IMR-90 (cell line): ENCODE measurements at regions not wholly inside any gene's neighbourhood (a gene's known extent, or its start where the extent isn't known, plus 50 kb on each side); places are given as distances from the start of the nearest gene placed in this dataset.

ENCODE experiments used
- ATAC-seq: fragments of 200-7000 bp; cut with Tn5 transposase; 2 replicates; pipeline ENCODE4 v1.9.1; 2020; ENCODE audit warnings: low read depth, mild to moderate bottlenecking, moderate library complexity
- BruUV-seq: library from RNA; stranded (reverse); fragments of 400-500 nt; replicated peaks from 2 replicates; lab custom pipeline; 2021; lab: Mats Ljungman, UMichigan
- CTCF ChIA-PET: fragments of 300-600 bp; formaldehyde crosslinking; extraction: SDS; loops from one replicate; lab custom pipeline; 2021; ENCODE audit warnings: antibody characterized with exemption; lab: Yijun Ruan, JAX
- POLR2A ChIA-PET: fragments of 300-600 bp; sonication (Branson Sonifier 250); formaldehyde crosslinking; loops from one replicate; lab custom pipeline; 2022; ENCODE audit warnings: antibody characterized with exemption; ENCODE audit not compliant: unreplicated experiment; lab: Charles Lee
- DNase-seq: peaks from one replicate; pipeline ENCODE4 v3.0.0; 2013
- H2AFZ ChIP-seq: replicated peaks from 2 replicates; pipeline ENCODE3; 2013; ENCODE audit warnings: low read length, mild to moderate bottlenecking; ENCODE audit not compliant: poor library complexity
- H2AK5ac ChIP-seq: 2 replicates; pipeline ENCODE4 v1.6.1; 2013; ENCODE audit warnings: low read depth, low read length, inconsistent platforms
- H2AK9ac ChIP-seq: replicated peaks from 2 replicates; pipeline ENCODE3; 2013; ENCODE audit warnings: mild to moderate bottlenecking, low read depth, low read length, moderate library complexity; ENCODE audit not compliant: poor library complexity
- H2BK120ac ChIP-seq: 2 replicates; pipeline ENCODE4 v1.6.1; 2013; ENCODE audit warnings: low read depth, low read length, inconsistent platforms
- H2BK15ac ChIP-seq: 3 replicates; pipeline ENCODE4 v1.6.1; 2013; ENCODE audit warnings: low read depth, low read length, inconsistent platforms
- H2BK20ac ChIP-seq: 2 replicates; pipeline ENCODE4 v1.6.1; 2013; ENCODE audit warnings: low read depth, mild to moderate bottlenecking, inconsistent platforms, low read length, moderate library complexity
- H2BK5ac ChIP-seq: 2 replicates; pipeline ENCODE4 v1.6.1; 2013; ENCODE audit warnings: mild to moderate bottlenecking, low read depth, low read length, inconsistent platforms; ENCODE audit not compliant: poor library complexity, severe bottlenecking
- H3K14ac ChIP-seq: replicated peaks from 2 replicates; pipeline ENCODE4 v1.6.1; 2013; ENCODE audit warnings: low read depth, low read length, inconsistent platforms
- H3K18ac ChIP-seq: 2 replicates; pipeline ENCODE4 v1.6.1; 2013; ENCODE audit warnings: low read depth, low read length, control low read depth
- H3K23ac ChIP-seq: 2 replicates; pipeline ENCODE4 v1.6.1; 2013; ENCODE audit warnings: low read depth, low read length, inconsistent platforms
- H3K27ac ChIP-seq: 2 replicates; pipeline ENCODE4 v1.5.1; 2013; ENCODE audit warnings: mild to moderate bottlenecking, control low read depth, low read length; ENCODE audit not compliant: insufficient read depth
- H3K27me3 ChIP-seq: 2 replicates; pipeline ENCODE4 v1.6.1; 2013; ENCODE audit warnings: low read length; ENCODE audit not compliant: control insufficient read depth, insufficient read depth
- H3K36me3 ChIP-seq: 2 replicates; pipeline ENCODE4 v1.6.1; 2013; ENCODE audit warnings: low read length, mixed read lengths; ENCODE audit not compliant: control insufficient read depth, insufficient read depth
- H3K4ac ChIP-seq: 2 replicates; pipeline ENCODE4 v1.6.1; 2013; ENCODE audit warnings: low read depth, low read length, inconsistent platforms
- H3K4me1 ChIP-seq: 2 replicates; pipeline ENCODE4 v1.6.1; 2013; ENCODE audit warnings: low read length, mixed read lengths; ENCODE audit not compliant: control insufficient read depth, insufficient read depth
- H3K4me2 ChIP-seq: 2 replicates; pipeline ENCODE4 v1.6.1; 2013; ENCODE audit warnings: low read depth, mild to moderate bottlenecking, control low read depth, low read length, moderate library complexity
- H3K4me3 ChIP-seq: 2 replicates; pipeline ENCODE4 v1.5.1; 2013; ENCODE audit warnings: low read depth, mild to moderate bottlenecking, control low read depth, low read length, moderate library complexity; ENCODE audit not compliant: insufficient read depth
- H3K56ac ChIP-seq: 2 replicates; pipeline ENCODE4 v1.6.1; 2013; ENCODE audit warnings: low read length, inconsistent platforms; ENCODE audit not compliant: insufficient read depth; ENCODE audit errors: extremely low read depth
- H3K79me1 ChIP-seq, 2 experiments: 2 replicates each; pipeline ENCODE4 v1.6.1; 2013; ENCODE audit warnings: low read length in 2 of 2, inconsistent platforms in 1 of 2, low read depth in 1 of 2
- H3K9ac ChIP-seq: 2 replicates; pipeline ENCODE4 v1.6.1; 2013; ENCODE audit warnings: low read depth, low read length, control low read depth
- H3K9me1 ChIP-seq: 2 replicates; pipeline ENCODE4 v1.6.1; 2013; ENCODE audit warnings: low read length, inconsistent platforms; ENCODE audit not compliant: insufficient read depth
- H3K9me3 ChIP-seq: 2 replicates; pipeline ENCODE4 v1.6.1; 2013; ENCODE audit warnings: low read length; ENCODE audit not compliant: control insufficient read depth, insufficient read depth
- H4K20me1 ChIP-seq: 2 replicates; pipeline ENCODE4 v1.6.1; 2013; ENCODE audit warnings: low read length, inconsistent platforms; ENCODE audit not compliant: insufficient read depth
- H4K5ac ChIP-seq: 2 replicates; pipeline ENCODE4 v1.6.1; 2013; ENCODE audit warnings: mild to moderate bottlenecking, low read depth, low read length, control low read depth
- H4K8ac ChIP-seq, 2 experiments: 2 replicates each; pipeline ENCODE4 v1.6.1; 2013; ENCODE audit warnings: low read depth in 2 of 2, low read length in 2 of 2, control low read depth in 1 of 2, inconsistent platforms in 1 of 2
- H4K91ac ChIP-seq: 2 replicates; pipeline ENCODE4 v1.6.1; 2013; ENCODE audit warnings: low read depth, low read length, inconsistent platforms; ENCODE audit not compliant: insufficient read depth
- CHD1 ChIP-seq: IDR thresholded peaks from 2 replicates; pipeline ENCODE4 v1.6.1; 2012; ENCODE audit warnings: low read depth, low read length, improper control_type of control experiment
- MAFK ChIP-seq: IDR thresholded peaks from 2 replicates; pipeline ENCODE4 v1.6.1; 2012; ENCODE audit warnings: low read depth, low read length, improper control_type of control experiment
- NFE2L2 ChIP-seq: fragments of 150-350 bp; IDR thresholded peaks from 2 replicates; pipeline ENCODE4 v1.6.1; 2016; ENCODE audit warnings: low read depth, mild to moderate bottlenecking, low read length
- WGBS, 2 experiments: methylation state at CpG; one replicate each; pipeline versions ENCODE4 v1.1.5 to v1.1.7; 2013; ENCODE audit warnings: missing lambda C conversion rate in 2 of 2; ENCODE audit not compliant: insufficient read length in 1 of 2; ENCODE audit errors: extremely low coverage in 2 of 2; 5-methylcytosine and 5-hydroxymethylcytosine counted together
- dilution Hi-C: fragments of 300-500 bp; cut with HindIII; formaldehyde crosslinking; loops from one replicate; pipeline ENCODE4 v1.14.3; 2018; ENCODE audit warnings: low sequenced_read_pairs; ENCODE audit not compliant: unreplicated experiment
- in situ Hi-C: fragments of 300-500 bp; cut with MboI; formaldehyde crosslinking; loops from 3 replicates; pipeline ENCODE4 v1.14.3; 2019; ENCODE audit warnings: low sequenced_read_pairs, inconsistent platforms, mixed read lengths
- intact Hi-C: fragments of 100-400 bp; cut with micrococcal nuclease; formaldehyde crosslinking; loops from 2 replicates; pipeline ENCODE4 v1.10.0; 2022
- TF ChIP-seq, protein P1 (sequence below): fragments of 150-350 bp; IDR thresholded peaks from 2 replicates; pipeline ENCODE4 v1.6.1; 2017; ENCODE audit warnings: mild to moderate bottlenecking, antibody characterized with exemption, low read length, low read depth

DNA sequence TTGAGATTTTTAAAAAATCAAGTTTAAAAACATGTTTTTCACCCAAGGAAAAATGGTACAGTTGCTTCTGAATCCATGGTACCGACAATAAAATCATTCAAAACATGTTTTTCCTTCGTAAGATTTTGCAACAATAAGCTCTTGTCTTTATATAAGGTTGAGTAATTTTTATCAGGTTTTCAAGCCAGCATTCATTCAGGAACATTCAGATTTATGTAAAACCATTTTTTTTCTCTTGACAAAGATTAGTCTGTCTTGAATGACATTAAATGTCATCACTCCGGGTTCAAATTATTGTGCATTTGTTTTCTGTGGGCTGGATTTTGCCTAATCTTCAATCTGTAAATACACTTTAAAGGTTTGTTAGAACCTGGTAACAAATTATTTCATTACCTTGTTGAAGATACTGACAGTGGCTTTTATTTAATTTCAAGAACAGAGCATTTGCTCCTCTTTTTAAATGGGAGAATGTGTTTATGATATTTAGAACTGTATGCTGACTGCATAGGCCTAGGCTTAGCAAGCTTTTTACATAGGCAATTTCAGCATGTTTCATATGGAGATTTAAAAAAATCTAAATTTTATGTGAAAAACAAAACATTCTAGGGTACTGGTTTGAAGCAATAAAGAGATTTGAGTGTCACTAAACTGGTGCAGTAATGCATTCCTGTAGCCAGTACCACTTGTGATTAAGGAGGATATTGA lies 336.4 kb upstream of the HAND2 start:
- DNase-seq (no peak), ATAC-seq (no peak)
- H3K36me3 ChIP-seq, result no peaks in the 10 kb centered on the region
- H3K9me3 ChIP-seq, result no peaks in the 10 kb centered on the region; the same call in 1 of the 2 replicates
- no peak overlapping the region for H3K14ac ChIP-seq
- H3K56ac ChIP-seq, result no peak overlapping the region
- no peak overlapping the region for H2AK9ac ChIP-seq
- TF ChIP-seq NFE2L2 (no peak), MAFK (no peak), CHD1 (no peak)
- TF ChIP-seq, protein P1, sequence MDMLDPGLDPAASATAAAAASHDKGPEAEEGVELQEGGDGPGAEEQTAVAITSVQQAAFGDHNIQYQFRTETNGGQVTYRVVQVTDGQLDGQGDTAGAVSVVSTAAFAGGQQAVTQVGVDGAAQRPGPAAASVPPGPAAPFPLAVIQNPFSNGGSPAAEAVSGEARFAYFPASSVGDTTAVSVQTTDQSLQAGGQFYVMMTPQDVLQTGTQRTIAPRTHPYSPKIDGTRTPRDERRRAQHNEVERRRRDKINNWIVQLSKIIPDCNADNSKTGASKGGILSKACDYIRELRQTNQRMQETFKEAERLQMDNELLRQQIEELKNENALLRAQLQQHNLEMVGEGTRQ, result no peak
- ChIA-PET CTCF (no interaction called here), POLR2A (no interaction called here)
- intact Hi-C loops (no loop called here), dilution Hi-C loops (no loop called here), in situ Hi-C loops (no loop called here)
- no peak overlapping the region for H2BK120ac ChIP-seq
- no peaks in the 10 kb centered on the region for H3K27me3 ChIP-seq
- H2BK20ac ChIP-seq, result no peak overlapping the region
- H3K23ac ChIP-seq, result no peak overlapping the region
- H2BK5ac ChIP-seq, result no peak overlapping the region
- H4K20me1 ChIP-seq, result no peaks in the 10 kb centered on the region
- no peak overlapping the region for H3K4me2 ChIP-seq
- WGBS, 2 experiments, result no CpG with 5 or more reads among the region's 3 CpGs
- H4K91ac ChIP-seq, result no peak overlapping the region
- H3K79me1 ChIP-seq, result no peaks in the 10 kb centered on the region
- no peak overlapping the region for H3K27ac ChIP-seq
- no TSS peak for BruUV-seq
- H4K8ac ChIP-seq, result no peak overlapping the region
- H3K9ac ChIP-seq, result no peak overlapping the region
- H3K18ac ChIP-seq, result no peak overlapping the region
- H2BK15ac ChIP-seq, result no peak overlapping the region
- H2AK5ac ChIP-seq, result no peak overlapping the region
- H3K4me3 ChIP-seq, result no peak overlapping the region
- no peak overlapping the region for H2AFZ ChIP-seq
- H3K9me1 ChIP-seq, result no peaks in the 10 kb centered on the region
- no peaks in the 10 kb centered on the region for H3K4me1 ChIP-seq
- no peak overlapping the region for H3K4ac ChIP-seq
- H4K5ac ChIP-seq, result no peak overlapping the region
